GM21447 (cell line): ENCODE measurements at regions not wholly inside any gene's neighbourhood (a gene's known extent, or its start where the extent isn't known, plus 50 kb on each side); places are given as distances from the start of the nearest gene placed in this dataset.
A peak's percentile ranks its signal among the peaks of the same experiment; 100 is the strongest.

Experiments used
- ATAC-seq: cut with Tn5 transposase; IDR thresholded peaks from one replicate; pipeline ENCODE4 v1.9.1; 2021; ENCODE audit not compliant: unreplicated experiment

- ATAC-seq: no peak
These were observed 108.4 kb downstream of the LSM3 start for GRCh38 chr3:14286887-14287500.

DNA sequence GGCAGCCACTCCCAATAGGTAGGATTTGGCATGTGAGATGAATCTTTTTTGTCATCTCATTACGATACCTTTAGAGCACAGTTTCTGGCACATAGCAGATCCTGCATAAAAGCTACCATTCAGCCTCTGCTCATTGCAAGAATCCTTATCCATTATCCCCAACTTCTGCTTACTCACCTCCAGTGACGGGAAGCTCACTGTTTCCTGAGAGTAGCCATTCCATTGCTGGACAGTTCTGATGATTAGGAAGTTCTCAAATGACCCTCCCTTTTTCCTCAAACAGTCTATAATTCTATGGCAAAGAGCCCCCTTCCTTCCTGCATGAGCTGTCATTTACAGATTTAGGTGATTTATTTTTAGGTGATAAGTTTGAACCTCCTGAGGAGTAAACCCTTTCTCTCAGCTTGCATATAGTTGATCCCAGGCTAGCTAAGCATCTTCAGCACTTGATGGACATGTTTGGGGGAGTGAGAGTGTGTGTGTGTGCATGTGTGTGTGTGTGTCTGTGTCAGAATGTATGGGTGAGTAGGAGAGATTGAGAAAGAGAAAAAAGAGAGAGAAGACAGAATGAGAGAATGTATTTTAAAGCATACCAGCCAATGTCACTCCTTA, 109.7 kb downstream of the LSM3 start:
- ATAC-seq: no peak

GRCh38 chr3:14288833-14289451, 110.3 kb downstream of the LSM3 start:
- no peak for ATAC-seq

- ATAC-seq: no peak
These were observed 111.2 kb downstream of the LSM3 start for GRCh38 chr3:14289590-14290461.

- ATAC-seq: no peak
These were observed 111.6 kb upstream of the SLC6A6 start for GRCh38 chr3:14290631-14291385.

GRCh38 chr3:14295037-14295436, 107.4 kb upstream of the SLC6A6 start:
- no peak for ATAC-seq

DNA sequence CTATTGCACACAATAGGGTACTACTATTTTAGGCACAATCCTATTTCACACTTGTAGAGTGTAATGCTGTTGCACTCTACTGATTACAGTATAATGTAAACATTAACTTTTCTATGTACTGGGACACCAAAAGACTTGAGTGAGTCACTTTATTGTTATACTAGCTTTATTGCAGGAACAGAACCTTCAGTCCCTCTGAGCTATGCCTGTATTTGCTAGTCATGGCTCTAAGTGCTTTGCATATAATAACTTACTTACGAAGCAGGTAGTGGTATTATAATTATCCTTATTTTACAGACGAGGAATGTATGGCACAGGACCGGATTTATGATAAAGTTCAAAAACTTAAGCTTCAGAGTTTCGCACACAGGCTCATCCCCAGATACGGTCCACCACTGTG, 106.6 kb upstream of the SLC6A6 start:
- ATAC-seq: no peak

DNA sequence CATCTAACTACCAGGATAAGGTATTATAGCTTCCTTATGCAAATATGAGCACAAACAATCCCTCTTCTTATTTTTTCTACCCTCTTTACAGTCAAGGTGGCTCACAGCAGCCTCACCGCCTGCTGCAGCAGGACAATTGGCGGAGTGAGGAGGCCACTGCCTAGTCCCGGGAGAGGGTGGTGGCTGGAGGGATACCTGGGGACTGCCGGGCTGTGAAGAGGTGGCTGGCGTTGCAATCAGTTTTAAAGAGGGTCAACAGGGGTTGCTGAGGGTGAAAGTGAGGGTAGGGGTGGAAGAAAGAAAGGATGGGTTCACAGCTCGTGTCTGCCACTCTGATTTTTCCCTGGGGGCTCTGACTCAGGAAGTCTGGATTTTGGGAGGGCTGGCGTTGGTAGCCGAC, 105.1 kb upstream of the SLC6A6 start:
- no peak for ATAC-seq

DNA sequence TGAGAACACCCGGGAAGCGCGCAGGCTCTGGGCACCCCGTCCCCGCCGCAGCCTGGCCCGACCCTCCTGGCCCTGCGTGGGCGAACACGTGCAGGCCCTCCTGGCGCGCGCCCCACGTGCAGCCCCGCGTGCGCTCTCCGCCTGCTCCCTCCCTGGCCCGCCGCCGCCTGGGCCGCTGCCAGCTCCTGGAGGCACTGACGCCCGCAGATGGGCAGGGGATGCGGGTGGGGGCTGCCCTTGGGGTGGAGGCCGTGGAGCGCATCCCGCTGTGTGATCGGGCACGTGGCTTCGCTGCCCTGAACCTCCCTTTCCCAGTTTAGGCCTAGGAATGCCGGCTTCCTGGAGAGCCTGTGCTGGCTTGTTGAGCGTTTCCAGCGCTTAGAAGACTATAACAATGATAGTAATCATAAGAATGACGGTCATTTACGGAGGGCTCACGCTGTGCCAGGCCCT, 104.6 kb upstream of the SLC6A6 start:
- no peak for ATAC-seq

GRCh38 chr3:14298442-14298841, 104.0 kb upstream of the SLC6A6 start:
- ATAC-seq: no peak

DNA sequence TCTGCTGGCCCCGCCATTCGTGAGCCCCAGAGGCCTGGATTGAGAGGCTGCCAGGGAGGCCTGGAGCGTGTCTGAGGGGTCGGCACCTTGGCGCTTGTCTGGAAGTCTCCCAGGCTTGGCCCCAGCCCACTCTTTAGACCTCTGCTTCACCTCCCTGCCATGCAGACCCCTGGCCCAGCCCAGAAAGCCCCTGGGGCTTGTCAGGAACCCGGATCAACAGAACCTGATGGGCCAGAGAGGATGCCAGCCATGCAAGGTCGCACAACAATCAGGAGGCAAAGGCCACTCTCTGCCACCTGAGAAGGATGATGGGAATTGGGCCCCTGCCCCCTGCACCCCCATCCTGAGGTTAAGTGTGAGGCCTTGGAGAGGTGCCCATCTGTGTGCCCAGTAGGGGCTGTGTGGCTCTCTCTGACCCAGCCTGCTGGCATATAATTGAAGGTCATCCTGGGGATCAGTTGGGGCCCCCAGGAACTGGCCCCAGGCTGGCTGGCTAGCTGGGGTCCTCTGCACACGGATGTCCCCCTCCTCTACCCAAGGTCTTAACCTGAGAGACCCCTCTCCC, 103.3 kb upstream of the SLC6A6 start:
- ATAC-seq: no peak

- peak; percentile 69 for ATAC-seq
These were observed 102.6 kb upstream of the SLC6A6 start for GRCh38 chr3:14299767-14300166.

- ATAC-seq: no peak
These were observed 101.5 kb upstream of the SLC6A6 start for GRCh38 chr3:14300721-14301399.

DNA sequence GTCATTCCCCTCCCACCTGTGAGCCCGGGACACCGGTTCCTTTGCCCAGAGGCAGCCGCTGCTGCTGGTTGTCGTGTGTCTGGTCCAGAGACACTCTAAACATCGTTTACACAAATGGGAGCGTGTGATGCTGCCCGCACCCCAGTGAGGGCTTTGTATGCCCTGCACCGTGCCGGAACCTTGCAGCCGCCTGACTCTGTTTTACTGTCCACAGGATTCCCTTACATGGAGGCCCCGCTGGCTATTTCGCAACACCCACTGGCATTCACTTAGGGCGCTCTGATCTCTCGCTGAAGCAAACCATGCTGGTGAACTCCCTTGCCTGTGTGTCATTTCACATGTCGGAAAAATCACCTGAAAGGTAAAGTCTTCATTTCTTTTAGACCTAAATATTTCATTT, 100.8 kb upstream of the SLC6A6 start:
- no peak for ATAC-seq

DNA sequence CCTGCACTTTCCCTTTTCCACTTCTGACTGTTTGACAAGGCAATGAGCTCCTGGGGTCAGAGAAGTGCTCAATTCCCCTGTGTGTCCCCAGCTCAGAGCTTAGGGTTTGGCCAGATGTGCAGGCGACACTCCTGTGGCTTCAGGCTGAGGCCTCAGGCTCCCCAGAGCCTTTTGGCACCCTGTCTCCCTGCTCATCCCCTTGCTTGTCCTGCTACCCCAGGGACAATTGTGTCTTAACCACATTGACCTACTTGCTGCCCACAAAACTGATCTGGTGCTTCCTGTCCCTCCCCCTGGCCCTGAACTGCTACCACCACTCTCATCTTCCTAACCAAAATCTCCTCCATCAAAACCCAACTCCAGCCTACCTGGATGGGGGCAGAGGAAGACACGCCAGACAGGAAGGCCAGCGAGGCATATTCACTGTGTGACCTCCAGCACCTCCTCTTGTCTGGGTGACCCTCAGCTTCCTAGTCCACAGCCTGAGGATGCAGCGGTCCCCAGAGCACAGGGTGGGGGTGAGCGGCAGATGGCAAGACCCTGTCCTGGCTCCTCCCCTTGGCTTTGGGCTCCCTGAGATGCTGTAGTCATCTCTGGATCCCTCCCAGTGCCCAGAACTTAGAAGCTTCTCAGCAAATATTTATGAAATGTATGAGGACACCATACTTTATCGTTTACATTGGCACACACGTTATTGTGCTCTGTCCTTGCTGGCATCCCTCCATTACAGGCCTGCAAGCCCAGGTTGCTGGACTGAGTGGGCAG, 98.9 kb upstream of the SLC6A6 start:
- no peak for ATAC-seq

DNA sequence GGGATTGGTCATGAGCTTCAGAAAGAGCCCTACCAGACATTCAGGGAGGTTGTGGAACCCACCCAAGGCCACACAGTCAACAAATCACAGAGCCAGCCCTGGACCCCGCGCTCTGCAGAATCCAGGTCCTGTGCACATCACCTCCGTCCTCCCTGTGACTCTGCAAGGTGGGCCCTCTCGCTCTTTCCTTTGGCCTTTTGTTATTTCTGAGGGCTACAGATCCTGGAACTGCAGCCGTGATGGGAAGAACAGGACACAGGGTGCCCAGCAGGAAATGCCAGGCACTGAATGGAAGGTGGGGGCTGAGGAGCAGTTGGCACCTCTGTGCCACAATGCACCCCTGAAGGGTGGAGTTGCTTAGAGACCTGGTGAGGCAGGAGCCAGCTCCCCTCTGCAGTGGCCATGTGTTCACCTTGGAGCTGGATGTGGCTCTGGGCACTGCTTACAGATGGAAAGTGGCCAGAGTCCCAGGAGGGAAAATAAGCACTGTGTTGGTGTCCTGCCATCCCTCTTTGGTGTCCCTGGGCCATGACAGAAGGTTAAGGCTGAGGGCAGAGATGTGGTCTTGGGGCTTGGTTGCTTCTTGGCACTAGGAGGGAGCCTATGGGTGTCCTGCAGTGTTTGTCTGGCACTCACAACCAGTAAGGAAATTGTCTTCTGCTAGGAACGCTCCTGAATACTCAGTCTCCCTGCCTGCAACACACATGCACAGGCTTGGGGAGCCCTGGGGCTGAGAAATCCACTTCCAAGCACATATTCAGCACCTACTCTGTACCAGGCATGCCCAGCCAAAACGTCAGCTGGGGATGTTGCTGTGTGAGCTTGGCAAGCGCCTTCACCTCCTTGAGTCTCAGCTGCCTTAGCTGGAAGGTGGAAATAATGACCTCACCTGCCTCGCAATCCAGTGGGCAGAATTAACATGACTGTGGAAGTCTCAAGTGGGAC, 98.0 kb upstream of the SLC6A6 start:
- no peak for ATAC-seq

GRCh38 chr3:14305324-14305723, 97.1 kb upstream of the SLC6A6 start:
- no peak for ATAC-seq

GRCh38 chr3:14306142-14306541, 96.3 kb upstream of the SLC6A6 start:
- no peak for ATAC-seq
